HT-29 (cell line): ENCODE measurements at regions not wholly inside any gene's neighbourhood (a gene's known extent, or its start where the extent isn't known, plus 50 kb on each side); places are given as distances from the start of the nearest gene placed in this dataset.
"Not testable (repeated sequence)": the region's sequence is repeated elsewhere in the genome, so short reads cannot be mapped to it uniquely, and the experiment has no call there.

Source experiments
- DNase-seq: peaks from one replicate; pipeline ENCODE4 v3.0.0-alpha.2; 2015; ENCODE audit warnings: low spot score

DNA sequence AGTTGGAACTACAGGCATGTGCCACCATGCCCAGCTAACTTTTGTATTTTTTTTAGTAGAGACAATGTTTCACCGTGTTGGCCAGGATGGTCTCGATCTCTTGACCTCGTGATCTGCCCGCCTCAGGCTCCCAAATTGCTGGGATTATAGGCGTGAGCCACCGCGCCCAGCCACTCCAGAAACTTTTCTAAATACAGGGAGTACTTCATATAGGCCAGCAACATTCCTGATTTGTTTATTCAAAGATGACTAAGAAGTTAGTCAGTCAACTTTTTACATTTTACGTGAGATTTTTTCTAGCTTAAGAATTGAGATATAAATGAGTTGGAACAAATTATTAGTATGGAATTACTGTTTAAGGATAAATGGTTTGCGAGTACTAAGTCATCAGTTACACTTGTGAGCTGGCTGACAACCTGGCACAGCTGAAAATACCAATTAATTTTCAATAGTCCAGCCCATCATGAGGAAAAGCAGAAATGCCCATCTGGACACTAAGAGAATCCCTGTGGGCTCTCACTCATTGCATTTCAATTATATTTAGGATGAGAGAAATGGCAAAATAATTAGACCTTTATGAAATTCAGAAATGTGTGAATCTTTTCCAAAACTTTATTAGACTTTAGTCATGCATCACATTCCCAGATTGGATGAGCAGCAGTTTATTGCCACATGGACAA lies 430.8 kb upstream of the SPATA31A3 start:
- not testable (repeated sequence) for DNase-seq

DNA sequence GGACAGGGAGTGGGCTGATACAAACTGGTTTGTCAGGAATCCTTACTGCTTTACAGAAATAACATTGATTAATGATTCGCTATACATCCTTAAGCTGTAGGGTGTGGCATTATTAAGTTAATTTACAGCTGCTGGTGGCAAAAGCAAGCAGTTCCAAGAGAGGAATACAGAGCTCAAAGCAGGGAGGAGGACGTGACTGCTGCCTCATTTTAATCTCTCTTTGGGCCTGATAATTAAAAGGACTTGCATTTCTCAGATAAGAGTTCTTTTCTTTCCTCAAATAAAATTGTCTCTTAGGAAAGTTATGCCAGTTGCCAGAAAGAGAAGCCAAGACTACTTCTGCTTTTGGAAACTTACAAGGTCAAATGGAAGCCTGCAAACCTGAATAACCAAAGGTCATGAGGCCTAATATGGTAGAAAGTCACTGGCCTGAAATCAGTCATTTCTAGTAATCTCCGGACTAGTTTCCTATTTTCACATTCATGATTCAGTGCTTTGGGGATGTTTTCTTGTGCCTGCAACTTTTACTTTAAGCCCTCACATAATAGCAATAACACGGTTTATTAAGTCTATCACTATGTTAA lies 426.2 kb upstream of the SPATA31A3 start:
- not testable (repeated sequence) for DNase-seq

DNA sequence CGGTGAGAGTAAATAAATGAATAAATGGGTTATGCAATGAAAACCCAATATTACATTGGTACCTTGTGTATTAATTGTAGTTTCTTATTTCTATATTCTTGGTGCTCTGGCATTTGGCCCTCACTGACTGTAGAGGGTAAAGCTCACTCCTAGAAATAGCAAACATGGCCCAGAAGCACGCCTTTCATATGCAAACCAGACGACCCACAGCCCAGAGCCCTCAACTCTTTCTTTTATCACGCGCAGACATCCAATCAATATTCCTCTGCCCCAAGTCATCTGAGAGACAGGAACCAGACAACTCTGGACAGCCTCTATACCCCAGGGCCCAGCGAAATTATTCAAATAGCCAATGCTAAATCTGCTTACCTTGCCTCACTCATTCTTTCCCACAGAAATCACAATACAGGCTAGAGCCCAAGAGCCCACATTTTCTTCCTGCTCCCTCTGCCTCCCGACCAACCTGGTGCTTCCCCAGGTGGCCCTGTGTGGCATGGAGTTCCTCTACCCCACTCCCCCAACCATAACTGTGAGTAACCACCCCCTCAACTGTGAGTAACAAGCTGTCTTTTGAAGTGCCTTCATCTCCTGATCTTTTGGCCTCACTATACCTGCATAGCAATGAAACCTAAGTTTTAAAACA lies 425.1 kb upstream of the SPATA31A3 start:
- not testable (repeated sequence) for DNase-seq

DNA sequence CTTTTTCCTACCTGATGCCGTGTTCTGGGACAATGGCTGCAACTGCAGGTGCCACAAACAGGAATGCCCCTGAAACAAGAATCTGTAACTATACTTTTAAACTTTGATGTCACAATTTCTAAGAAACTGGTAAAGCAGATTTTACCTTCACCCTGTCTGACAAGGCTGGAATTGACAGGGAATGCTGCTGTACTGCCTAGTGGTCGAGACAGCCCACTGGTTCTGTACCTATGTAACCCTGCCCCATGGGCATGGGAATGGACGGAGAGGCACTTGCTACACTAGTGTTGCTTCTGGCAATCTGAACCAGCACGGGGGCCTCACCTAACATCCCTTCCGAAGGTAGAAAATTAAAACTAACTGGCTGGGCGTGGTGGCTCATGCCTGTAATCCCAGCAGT lies 424.3 kb upstream of the SPATA31A3 start:
- DNase-seq: not testable (repeated sequence)

DNA sequence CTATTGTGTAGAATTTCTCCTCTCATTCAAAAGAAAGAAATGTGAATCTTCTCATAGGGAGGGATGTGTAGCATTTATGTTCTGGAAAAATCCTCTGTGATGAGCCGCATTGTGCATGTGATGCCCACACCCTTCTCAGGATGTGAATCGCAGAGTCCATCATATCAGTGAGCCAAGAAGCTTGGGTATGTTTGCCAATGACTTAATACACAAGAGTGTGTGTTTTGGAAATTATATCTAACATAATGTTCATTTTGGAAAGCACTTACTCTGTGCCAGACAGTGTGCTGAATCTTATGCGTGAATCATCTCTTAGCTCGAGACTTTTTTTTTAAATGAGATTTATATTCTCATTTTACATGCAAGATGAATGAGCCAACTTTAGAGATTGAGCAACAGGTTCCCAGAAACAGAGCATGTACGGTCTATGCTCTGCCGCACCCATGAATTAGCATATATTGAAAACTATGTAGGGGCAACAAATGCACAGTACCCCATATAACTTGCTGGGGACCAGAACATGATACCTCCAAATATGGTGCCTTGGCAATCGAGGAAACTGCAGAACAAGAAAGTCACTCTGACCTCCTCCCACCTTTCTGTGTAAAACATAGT lies 418.4 kb upstream of the SPATA31A3 start:
- not testable (repeated sequence) for DNase-seq

DNA sequence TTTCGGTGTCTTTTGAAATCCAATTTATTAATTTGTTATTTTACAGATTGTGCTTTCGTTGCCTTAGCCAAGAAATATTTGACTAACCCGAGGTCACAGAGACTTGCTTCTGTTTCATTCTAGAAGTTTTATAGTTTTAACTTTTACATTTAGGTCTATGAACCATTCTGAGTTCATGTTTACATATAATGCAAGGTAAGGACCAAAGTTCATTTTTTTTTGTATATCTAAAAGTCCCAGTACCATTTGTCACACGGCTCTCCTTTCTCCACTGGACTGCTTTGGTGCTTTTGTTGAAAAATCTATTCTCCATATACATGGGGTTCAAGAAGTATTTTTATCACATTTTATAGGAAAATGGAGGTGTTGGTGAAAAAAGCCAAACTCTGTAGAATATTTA lies 411.4 kb upstream of the SPATA31A3 start:
- DNase-seq: not testable (repeated sequence)

DNA sequence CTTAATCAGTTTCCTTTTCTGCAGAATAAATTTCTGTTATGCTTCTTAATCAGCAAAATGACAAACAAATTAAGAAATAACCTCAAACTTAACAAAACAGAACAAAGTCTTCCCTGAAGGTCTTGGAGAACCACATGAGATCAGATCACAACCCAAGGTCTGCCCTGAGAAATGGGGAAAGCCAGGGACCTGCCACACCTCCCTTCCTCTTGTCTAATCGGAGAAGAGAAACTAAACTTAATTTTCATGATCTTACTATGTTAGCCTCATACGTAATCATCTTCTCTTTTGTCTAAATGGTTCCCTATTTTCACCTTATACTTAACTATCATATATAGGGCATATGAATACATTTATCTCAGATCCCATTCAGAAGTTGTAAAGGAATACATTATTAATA lies 405.4 kb upstream of the SPATA31A3 start:
- DNase-seq: not testable (repeated sequence)

DNA sequence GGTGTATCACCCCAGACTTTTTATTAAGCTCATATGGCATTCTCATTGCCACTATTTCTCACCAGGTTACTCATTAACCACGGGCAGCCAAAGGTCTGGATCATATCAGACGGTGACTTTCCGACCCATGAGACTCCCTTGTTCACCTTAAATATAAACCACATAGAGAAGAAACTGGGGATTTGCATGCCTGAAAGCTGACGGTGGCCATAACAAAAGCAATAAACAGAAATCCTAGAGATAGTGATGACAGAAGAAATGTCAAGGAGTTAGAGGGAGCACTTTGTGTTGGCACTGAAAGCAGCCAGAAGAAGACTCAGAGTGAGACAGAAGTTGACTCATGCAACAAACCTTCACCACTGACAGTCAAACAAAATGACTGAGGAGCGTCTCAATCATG lies 402.4 kb upstream of the SPATA31A3 start:
- DNase-seq: not testable (repeated sequence)

DNA sequence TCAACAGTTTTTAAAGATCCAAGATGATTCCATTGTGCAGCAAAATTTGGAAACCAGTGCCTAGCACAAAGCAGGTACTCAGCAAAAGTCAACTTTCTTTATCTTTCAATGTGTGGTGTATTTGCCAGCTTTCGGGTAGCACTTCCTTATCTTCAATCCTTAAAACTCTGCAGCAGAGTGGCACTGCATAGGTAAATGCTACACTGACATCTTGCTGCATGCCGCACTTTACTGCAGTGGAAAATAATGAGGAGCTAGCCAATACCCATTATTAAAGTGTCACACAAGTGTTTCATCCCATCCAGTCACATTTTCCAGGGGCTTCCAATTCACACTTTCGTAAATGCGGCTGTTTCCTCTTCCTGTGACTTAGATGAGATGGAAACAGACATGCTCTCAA lies 401.7 kb upstream of the SPATA31A3 start:
- not testable (repeated sequence) for DNase-seq

DNA sequence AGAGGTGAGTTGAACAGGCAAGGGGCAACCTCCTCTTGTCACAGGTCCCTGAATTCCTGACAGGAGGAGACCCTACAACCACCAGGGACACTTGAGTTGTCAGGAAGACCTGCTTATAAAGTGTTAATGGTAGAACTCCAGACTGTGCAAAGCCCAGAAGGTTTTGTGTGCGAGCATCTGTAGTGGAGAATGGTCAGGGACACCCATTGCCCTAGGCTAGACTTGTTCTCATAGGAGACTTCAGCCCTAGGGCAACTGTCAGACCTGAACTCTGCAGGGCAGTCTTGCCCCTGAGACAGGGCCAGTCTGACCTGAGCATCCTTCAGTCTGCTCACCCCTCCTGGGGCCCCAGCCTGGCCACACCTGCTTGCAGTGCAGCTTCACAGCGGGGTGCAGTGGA lies 377.3 kb upstream of the SPATA31A3 start:
- DNase-seq: not testable (repeated sequence)

DNA sequence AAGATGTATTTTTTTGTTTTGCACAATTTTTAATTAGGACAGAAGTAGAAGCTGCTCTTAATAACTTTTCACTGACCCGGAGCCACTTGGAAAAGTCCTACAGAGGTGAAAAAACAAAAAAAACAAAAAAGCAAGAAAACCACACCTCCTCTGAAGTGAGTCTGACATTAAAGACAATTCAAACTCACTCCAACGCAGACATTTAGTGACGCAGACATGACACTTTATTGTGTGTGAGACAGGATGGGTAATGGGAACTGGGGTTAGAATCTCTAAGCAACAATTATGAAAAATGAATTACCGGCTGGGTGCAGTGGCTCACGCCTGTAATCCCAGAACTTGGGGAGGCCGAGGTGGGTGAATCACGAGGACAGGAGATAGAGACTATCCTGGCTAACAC lies 370.0 kb upstream of the SPATA31A3 start:
- not testable (repeated sequence) for DNase-seq

DNA sequence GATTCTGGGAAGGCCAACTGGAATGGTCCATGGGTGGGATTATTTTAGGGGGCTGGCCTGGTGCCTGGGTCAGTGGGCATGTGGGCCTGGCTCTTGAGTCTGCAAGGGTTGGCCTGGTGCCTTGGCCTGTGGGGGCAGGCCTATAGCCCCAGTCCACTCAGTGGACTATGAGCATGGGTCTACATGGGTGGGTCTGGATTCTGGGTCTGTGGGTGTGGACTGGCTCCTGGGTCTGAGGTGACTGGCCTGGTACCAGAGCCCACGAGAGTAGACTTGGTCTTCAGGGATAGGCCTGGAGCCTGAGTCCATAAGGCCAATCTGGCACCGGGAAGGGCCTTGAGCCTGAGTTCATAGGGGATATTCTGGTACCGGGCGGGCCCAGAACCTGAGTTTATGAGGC lies 361.6 kb upstream of the SPATA31A3 start:
- not testable (repeated sequence) for DNase-seq

DNA sequence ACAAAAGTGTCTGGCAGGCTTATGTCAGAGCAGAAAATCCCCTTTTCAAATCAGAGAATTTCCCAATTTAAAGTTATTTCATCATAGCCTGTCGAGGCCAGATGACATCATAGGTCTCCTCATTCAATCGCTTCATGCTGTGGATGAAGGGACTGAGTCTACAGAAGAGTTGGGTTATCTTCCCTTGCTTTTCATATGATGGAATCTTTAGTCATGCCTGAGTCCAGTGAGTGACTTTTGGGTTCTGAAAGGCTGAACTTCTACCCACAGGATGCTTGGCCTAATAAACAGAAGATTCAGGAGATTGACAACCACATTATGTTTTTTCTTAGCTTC lies 357.0 kb upstream of the SPATA31A3 start:
- DNase-seq: not testable (repeated sequence)

DNA sequence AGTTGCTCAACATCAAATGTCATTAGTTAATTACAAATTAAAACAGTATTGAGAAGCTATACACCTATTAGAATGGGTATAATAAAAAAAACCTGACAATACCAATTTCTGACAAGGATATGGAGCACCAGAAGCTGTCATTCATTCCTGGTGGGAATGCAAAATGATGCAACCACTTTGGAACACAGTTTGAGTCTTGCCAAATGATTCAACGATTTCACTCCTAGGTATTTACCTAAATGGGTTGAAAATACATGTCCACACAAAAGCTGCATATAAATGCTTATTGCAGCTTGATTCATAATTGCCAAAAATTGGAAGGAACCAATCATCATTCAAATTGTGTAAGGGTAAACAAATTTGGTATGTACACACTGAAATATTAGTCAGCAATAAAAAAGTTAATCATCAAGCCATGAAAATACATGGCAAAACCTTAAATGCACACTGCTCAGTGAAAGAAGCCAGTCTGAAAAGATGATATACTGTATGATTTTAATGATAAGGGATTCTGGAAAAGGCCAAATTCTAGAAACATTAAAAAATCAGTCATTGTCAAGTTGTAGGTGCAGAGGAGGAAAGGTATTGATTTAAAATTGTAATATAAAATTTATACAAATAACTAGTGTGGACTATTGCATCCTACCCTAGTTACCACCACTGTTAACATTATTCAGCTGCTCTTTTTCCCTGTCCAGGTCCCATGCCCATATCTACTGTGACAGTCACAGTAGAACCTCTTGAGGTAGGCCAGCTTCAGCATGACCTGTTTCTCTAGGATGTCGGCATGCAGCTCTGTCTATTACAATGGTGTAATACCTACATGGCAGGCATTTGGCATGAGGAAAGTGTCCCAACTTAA lies 356.4 kb upstream of the SPATA31A3 start:
- not testable (repeated sequence) for DNase-seq

DNA sequence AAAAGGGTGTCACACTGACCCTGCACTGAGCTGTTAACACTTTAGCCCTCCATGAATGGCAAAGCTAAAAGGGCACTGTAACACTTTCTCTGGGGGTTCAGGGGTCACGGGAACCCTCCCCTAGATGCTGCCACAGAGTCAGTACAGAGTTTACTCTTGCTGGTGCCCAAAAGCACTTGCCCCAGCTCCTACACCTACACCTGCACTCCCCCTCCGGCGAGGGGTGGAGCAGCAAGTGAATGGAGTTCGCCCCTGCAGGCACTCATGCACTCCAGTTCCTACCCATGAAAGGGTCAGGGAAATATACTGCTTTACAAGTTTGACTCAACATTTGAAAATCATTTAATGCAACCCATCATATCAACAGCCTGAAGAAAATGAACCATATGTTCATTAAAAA lies 355.7 kb upstream of the SPATA31A3 start:
- DNase-seq: not testable (repeated sequence)

DNA sequence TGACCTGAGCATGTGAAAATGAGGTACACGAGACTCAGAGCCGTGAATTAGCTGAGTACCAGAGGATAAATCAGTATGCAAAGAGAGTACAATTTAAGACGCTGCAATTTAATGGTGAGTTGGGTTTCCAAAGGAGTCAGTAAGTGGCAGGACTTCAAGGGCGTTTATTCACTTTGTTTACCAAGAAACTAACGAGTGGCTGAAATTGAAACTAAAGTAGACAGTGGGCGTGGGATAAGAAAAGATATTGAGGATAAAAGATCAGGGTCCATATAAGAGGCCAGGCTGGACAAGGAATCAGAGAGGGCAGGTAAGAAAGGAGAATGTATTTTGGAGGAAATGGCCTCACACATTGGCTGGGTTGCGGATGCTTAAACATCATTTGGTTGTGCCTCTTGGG lies 346.9 kb upstream of the SPATA31A3 start:
- DNase-seq: not testable (repeated sequence)

DNA sequence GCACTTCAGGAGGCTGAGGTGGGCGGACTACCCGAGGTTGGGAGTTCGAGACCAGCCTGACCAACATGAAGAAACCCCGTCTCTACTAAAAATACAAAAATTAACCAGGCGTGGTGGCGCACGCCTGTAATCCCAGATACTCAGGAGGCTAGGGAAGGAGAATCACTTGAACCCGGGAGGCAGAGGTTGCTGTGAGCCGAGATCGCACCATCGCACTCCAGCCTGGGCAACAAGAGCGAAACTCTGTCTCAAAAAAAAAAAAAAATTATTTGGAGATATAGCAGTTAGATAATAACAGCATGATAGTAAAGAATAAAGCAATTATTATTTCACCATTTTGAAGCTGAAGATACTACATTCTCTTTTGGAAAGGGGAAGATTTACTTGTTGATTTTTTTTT lies 345.9 kb upstream of the SPATA31A3 start:
- not testable (repeated sequence) for DNase-seq

DNA sequence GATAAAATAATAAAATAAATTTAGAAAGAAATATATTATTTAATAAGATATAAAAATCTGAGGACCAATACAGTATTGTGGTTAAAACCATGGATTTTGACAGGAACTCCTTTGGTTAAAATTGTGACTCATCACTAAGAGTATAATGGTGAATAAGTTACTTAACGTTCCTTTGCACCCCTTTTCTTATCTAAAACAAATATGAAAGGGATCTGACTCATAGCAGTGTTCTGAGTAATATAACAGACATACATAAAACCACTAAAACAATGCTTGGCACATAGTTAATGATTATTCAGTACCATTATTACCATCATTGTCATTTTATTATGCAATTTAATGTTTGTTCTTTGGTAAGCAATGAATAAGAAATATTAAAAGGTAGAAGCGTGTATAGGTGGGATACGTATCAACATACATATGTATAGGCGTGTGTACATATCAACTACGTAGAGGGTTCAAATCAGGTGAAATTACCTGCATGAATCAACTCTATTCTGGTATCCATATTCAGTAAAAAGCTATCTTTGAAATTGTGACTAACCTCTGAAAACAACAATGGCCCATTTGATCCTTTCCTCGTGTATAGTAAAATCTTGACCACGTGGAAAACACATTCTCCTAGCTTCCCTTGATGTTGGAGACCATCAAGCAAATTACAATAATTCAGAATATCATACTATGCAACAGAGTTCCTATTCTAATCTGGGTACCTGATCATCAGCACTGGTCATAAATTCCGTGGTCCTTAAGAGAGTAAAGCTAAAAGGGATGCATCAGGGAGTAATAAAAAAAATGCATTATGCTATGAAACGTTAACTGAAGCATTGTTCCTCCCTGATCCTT lies 342.6 kb upstream of the SPATA31A3 start:
- DNase-seq: not testable (repeated sequence)

DNA sequence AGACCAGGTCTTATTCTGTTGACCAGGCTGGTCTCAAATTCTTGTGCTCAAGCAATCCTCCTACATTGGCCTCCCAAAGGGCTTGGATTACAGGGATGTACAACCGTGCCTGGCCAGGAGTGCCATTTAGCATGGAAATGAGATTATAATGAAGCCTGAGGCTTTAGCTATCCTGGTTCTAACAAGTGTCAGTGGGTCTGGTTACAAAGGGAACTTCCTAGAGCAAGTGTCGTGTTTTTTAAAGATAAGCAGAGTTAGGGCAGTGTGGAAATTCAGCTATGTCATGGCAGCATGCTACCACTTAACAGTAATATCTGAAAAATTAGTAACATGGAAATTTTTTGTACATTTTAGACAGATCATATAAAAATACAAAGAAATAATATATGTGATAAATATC lies 339.3 kb upstream of the SPATA31A3 start:
- not testable (repeated sequence) for DNase-seq

DNA sequence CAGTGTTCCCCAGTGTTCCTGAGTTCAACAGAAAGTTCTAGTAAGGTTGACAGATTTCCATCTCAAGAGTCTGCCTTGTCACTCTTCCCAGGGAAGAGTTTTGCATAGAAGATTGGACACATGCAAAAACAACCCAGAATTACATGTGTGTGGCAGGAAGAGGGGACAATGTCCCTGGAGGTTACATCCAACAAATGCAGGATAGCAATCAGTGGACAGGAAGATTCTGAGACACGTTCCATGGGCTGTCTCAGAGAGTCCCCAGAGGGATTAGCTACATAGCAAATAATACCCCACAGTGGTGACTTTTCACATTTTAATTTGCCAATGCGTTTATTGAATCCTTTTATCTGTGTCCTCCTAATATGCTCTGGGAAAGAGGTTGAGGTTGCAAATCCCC lies 321.1 kb upstream of the SPATA31A3 start:
- DNase-seq: not testable (repeated sequence)

DNA sequence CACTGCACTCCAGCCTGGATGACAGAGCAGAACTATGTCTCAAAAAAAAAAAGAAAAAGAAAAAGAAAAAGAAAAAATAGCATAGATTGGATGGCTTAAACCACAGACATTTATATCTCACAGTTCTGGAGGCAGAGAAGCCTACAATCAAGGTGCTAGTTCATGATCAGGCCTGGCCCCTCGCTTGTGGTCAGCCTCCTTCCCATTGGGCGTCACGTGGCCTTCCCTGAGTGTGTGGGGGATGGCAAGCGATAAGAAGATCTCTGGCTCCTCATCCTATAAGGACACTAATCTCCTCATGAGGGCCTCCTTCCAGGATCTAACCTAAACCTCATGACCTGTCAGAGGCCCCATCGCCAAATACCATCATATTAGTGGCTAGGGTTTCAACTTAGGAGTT lies 320.2 kb upstream of the SPATA31A3 start:
- not testable (repeated sequence) for DNase-seq
